WERI-Rb-1 (cell line): ENCODE measurements at regions not wholly inside any gene's neighbourhood (a gene's known extent, or its start where the extent isn't known, plus 50 kb on each side); places are given as distances from the start of the nearest gene placed in this dataset.

Experiments
- DNase-seq: peaks from one replicate; pipeline ENCODE4 v3.0.0-alpha.2; 2020
- H3K27ac ChIP-seq: fragments of 250-450 bp; sonication (Bioruptor Pico); 2 replicates; pipeline ENCODE4 v1.5.1; 2020; ENCODE audit warnings: mild to moderate bottlenecking, moderate library complexity
- H3K27me3 ChIP-seq: fragments of 250-450 bp; sonication (Bioruptor Pico); 2 replicates; pipeline ENCODE4 v1.5.1; 2021; ENCODE audit warnings: mild to moderate bottlenecking, low read depth, moderate library complexity; ENCODE audit not compliant: insufficient read depth, severe bottlenecking
- H3K36me3 ChIP-seq: fragments of 250-450 bp; sonication (Bioruptor Pico); 2 replicates; pipeline ENCODE4 v1.5.1; 2020; ENCODE audit warnings: mild to moderate bottlenecking, moderate library complexity
- H3K4me3 ChIP-seq: 2 replicates; pipeline ENCODE4 v1.5.1; 2011; ENCODE audit warnings: low read depth, mild to moderate bottlenecking, control low read depth, low read length
- H3K9me3 ChIP-seq: fragments of 250-450 bp; sonication (Bioruptor Pico); 2 replicates; pipeline ENCODE4 v1.5.1; 2021; ENCODE audit warnings: mild to moderate bottlenecking, moderate library complexity; ENCODE audit not compliant: severe bottlenecking
- CTCF ChIP-seq: IDR thresholded peaks from 2 replicates; pipeline ENCODE4 v1.5.1; 2011; ENCODE audit warnings: low read depth, mild to moderate bottlenecking, control low read depth, inconsistent platforms, low read length

GRCh38 chr16:7992616-7993015 lies 597.7 kb downstream of the TMEM114 start:
- no peak overlapping the region for H3K27ac ChIP-seq
- H3K27me3 ChIP-seq = no peaks in the 10 kb centered on the region
- TF ChIP-seq CTCF = no peak
- H3K36me3 ChIP-seq = no peaks in the 10 kb centered on the region
- no peak for DNase-seq
- H3K9me3 ChIP-seq = no peaks in the 10 kb centered on the region
- H3K4me3 ChIP-seq = no peak overlapping the region

- DNase-seq = no peak
- H3K4me3 ChIP-seq = no peak overlapping the region
- no peak for TF ChIP-seq CTCF
Measured at GRCh38 chr16:7990626-7991260, 599.6 kb downstream of the TMEM114 start.

GRCh38 chr16:7983676-7984075 lies 606.6 kb downstream of the TMEM114 start:
- TF ChIP-seq CTCF = no peak
- H3K9me3 ChIP-seq = no peaks in the 10 kb centered on the region
- H3K27me3 ChIP-seq = no peaks in the 10 kb centered on the region
- H3K4me3 ChIP-seq = no peak overlapping the region
- no peaks in the 10 kb centered on the region for H3K36me3 ChIP-seq
- DNase-seq = no peak
- H3K27ac ChIP-seq = no peak overlapping the region

More at GRCh38 chr16:7990626-7991260, 599.6 kb downstream of the TMEM114 start:
- H3K27me3 ChIP-seq = no peaks in the 10 kb centered on the region
- no peak overlapping the region for H3K27ac ChIP-seq
- H3K36me3 ChIP-seq = no peaks in the 10 kb centered on the region
- H3K9me3 ChIP-seq = no peaks in the 10 kb centered on the region

- no peaks in the 10 kb centered on the region for H3K36me3 ChIP-seq
Measured at GRCh38 chr16:7980133-7980483, 610.2 kb downstream of the TMEM114 start.

GRCh38 chr16:7979448-7980132 lies 610.7 kb downstream of the TMEM114 start:
- TF ChIP-seq CTCF = no peak
- DNase-seq = no peak
- H3K27me3 ChIP-seq = no peaks in the 10 kb centered on the region

More at GRCh38 chr16:7980133-7980483, 610.2 kb downstream of the TMEM114 start:
- TF ChIP-seq CTCF = no peak
- no peak for DNase-seq
- Histone ChIP-seq H3K4me3 (no peak overlapping the region), H3K9me3 (no peaks in the 10 kb centered on the region), H3K27me3 (no peaks in the 10 kb centered on the region), H3K27ac (no peak overlapping the region)

More at GRCh38 chr16:7979448-7980132, 610.7 kb downstream of the TMEM114 start:
- no peak overlapping the region for H3K27ac ChIP-seq
- H3K36me3 ChIP-seq = no peaks in the 10 kb centered on the region
- H3K4me3 ChIP-seq = no peak overlapping the region
- no peaks in the 10 kb centered on the region for H3K9me3 ChIP-seq
